GM03348 (cell line): ENCODE measurements at regions not wholly inside any gene's neighbourhood (a gene's known extent, or its start where the extent isn't known, plus 50 kb on each side); places are given as distances from the start of the nearest gene placed in this dataset.
"Not testable (repeated sequence)": the region's sequence is repeated elsewhere in the genome, so short reads cannot be mapped to it uniquely, and the experiment has no call there.

ENCODE experiments used
- DNase-seq: peaks from one replicate; pipeline ENCODE4 v3.0.0; 2012; ENCODE audit warnings: low spot score

DNA sequence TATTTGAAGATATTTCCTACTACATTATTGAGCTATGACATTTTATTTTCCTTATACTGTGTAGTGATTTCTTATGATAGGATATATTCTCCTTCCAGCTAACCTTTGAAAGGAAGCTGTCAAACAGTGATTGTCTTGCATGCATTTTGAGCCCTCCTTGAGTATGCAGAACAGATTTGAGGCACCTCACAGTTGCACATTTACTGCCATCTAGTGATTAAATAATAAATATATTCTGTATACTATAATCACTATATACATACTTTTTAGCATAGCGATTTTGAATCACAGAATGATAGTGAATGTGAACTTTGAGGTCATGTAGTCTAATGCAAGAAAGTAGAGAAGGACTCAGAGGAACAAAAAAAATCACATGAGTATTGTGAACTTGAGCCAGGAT is 268.4 kb upstream of the CDH19 start:
- DNase-seq, result no peak

DNA sequence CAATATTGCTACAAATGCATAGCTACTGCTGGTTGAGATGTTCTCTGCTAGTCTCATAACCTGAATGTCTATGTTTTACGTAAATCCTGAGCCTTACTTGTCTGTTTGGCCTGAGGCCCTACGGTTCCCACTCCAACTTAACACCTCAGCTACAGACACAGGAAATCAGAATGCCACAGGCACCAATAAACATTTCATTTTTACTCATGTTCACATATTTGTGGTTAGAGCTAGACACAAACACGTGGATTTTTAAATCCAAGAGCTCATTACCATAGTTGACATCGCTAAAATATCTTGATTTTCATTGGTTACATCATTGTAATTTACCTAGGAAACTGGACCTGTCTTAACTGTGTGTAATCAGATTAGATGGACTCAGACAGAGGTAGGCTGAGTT is 263.8 kb upstream of the CDH19 start:
- no peak for DNase-seq

DNA sequence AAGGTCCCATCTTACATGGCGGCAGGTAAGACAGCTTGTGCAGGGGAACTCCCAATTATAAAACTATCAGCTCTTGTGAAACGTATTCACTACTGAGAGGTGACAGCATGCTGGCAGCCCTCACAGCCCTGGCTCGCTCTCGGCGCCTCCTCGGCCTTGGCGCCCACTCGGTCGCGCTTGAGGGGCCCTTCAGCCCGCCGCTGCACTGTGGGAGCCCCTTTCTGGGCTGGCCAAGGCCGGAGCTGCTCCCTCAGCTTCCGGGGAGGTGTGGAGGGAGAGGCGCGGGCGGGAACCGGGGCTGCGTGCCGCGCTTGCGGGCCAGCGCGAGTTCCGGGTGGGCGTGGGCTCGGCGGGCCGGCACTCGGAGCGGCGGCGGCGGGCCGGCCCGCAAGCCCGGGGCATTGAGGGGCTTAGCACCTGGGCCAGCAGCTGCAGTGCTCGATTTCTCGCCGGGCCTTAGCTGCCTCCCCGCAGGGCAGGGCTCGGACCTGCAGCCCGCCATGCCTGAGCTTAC is 262.6 kb upstream of the CDH19 start:
- DNase-seq, result not testable (repeated sequence)

- DNase-seq, result no peak
Observed at GRCh38 chr18:66838340-66838987, 234.6 kb upstream of the CDH19 start.

GRCh38 chr18:66833646-66834045 is 229.8 kb upstream of the CDH19 start:
- DNase-seq, result no peak

- DNase-seq, result no peak
Observed at GRCh38 chr18:66826211-66826610, 222.3 kb upstream of the CDH19 start.

DNA sequence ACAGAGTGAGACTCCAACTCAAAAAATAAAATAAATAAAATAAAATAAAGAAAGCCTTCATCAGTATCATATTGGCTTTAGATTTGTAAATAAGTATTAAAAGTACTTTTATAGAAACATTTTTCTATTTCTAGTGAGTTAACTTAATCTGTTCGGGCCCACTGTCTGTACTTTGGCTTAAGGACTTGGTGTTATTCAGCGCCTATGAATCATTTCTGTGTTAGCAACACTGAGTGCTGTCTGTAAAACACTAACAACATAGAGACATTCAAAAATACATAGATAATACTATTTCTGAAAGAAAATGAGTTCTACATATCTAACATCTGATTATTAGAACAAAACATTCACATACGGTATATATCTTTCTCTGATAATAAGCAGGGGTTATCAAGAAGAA is 221.5 kb upstream of the CDH19 start:
- DNase-seq, result no peak

DNA sequence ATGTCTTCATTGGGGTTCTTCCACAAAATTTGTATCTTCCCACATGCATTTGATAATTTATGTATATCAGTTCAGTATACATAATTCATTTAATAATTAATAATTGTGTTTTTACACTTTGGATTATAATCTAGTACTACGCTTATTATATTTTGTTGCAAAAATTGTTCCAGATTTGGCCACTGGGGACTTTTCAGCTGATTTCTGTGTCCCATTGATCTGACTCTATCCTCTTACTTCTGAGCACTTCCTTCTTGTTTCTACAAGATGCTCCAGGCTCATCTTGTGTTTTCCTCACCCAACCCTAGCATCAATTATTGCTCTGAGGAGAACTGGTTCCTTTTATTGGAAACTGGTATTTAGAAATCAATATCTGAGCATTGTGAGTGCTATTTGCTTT is 215.3 kb upstream of the CDH19 start:
- no peak for DNase-seq

DNA sequence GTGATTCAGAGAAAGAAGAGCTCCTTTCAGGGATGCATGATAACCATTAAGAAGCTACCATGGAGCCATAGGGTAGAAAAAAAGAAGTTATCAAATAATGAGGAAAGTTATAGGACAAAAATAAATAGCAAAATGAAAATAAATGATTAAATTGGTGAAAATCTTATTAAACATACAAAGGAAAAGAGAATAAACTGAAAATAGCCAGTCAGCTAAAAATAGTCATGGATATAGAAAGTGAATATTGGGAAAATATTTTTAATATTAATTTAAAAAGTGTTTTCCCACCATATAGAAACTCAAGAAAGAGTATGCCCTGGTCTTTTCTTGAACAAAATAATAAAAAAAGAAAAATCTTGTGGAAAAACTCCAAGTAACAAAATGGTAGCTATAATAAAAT is 209.2 kb upstream of the CDH19 start:
- no peak for DNase-seq

- no peak for DNase-seq
Observed at GRCh38 chr18:66795051-66795450, 191.2 kb upstream of the CDH19 start.

DNA sequence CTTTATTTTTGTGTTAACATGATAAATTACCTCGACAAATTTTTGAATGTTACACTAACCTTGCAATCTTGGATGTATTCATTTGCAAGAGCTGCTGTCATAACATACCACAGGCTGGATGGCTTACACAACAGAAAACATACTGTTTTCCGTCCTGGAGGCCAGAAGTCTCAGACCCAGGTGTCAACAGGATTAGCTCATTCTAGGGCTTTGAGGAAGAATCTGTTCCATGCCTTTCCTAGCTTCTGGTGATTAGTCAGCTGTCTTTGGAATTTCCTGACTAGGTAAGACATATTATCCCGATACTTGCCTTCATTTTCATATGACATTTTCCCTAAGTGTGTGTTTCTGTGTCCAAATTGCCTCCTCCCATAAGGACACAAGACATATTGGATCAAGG is 188.6 kb upstream of the CDH19 start:
- DNase-seq, result no peak

DNA sequence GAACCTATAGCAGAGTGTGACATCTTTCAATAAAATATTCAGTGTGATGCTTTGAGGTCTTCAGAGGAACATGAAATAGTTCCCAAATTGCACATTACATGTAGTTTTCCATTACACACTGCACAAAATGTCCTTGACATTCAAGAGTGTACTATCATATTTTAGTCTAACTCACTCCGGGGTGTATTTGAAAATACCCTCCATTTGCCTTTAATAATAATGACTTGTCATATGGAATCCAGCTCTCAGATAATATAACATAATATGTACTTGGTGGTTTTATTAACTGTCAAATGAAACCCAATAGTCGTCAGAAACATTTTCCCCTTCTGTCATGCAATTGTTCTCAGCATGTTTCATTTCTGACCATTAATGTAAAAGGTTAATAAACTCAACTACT is 176.7 kb upstream of the CDH19 start:
- DNase-seq, result no peak

GRCh38 chr18:66778048-66778447 is 174.2 kb upstream of the CDH19 start:
- no peak for DNase-seq

- DNase-seq, result no peak
Observed at GRCh38 chr18:66769375-66769774, 165.5 kb upstream of the CDH19 start.

DNA sequence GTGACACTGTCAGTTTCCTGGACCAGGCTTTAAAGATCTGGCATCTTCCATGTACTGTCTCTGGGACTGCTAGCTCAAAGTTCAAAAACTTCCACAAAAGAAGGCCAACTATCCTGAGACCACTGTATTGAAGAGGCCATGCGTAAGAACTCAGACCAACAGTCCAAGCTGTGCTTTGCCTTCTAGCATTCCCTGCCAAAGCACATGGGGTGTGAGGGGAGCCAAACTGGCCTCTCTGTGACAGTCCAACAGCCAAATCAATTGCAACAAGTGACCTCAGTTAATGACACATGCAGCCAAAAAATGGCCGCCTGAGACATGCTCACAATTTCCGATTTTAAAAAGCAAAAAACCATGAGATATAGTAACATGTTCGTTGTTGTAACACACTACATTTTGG is 160.3 kb upstream of the CDH19 start:
- DNase-seq, result no peak

DNA sequence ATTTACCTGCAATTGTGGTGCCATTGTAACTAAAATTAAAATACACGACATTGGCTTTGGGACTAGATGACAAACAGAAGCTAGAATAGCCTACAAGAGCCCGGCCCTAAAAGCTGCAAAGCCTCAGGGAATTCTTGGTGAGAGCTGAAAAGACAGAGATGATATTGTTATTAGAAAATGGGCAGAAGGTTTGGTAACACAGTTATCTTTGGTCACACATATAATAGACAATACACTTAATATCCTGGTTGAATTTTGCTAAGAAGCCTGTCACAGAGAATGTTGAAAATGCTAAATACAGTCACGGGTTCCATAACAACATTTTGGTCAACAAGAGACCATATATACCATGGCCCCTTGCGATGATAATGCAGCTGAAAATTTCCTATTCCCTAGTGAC is 157.3 kb upstream of the CDH19 start:
- no peak for DNase-seq

DNA sequence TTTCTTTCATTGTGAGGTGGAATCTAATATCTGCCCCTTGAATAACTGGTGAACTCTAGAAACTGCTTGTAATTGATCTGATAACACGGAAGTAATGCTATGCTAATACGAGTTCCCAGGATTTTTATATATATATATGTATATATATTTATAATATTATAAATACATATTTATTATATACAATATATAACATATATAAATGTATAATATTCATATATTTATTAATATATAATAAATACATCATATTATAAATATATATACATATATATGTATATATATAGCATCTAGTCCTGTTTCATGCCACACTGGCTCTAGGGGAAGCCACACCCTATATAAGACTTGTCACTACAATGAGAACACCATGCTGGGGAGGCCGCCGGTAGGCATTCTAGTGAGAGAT is 156.7 kb upstream of the CDH19 start:
- DNase-seq, result no peak

DNA sequence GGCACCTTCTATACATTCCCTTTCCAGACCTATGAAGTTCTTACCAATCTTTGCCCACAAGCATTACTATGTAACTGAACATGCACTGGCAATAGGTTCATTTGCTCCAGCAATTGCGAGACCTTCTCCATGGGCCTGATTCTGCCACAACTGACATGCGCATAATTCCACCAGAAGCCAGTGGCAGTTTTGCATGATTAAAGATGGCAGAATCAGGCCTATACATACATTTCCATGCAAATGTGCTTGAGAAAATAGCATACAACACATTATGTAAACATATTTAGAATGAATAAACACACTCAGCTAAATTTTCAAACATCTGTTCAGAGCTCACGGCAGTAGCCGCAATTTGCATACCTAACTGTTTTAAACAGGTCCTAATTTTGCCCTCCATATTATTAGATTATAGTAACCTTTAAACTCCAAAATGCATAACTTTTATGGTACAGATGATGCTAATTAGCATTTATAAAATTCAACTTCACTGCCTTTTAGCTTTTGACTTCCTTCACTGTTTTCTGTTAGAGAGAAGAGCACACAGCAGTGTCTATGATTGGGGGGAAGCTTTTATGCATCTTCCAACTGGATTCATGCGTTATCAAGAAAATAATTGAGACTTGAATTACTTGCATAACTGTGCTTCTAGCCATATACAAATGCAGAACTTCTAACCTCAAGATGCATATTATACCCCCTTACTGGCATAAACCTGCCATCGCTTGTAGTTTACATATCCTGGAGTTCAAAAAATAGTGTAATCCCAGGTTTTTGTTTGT is 155.3 kb upstream of the CDH19 start:
- DNase-seq, result no peak

DNA sequence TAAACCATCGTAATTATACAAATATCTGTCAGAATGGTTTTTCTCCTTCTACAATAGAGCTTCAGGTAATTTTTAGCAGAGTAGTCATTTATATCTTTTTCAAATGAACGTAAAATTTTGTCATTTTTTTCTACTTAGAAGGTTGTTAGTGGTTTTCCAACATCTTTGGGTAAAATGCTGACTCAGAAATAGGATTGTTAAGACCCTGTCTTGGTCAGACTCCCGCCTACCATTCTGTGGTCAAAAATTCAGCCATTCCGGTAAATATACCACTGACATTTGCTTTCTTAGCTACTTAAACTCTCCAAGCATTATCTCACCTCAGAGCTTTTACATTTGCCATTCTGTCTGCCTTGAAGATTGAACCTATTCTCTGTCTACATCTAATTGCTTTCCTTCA is 154.1 kb upstream of the CDH19 start:
- DNase-seq, result no peak

DNA sequence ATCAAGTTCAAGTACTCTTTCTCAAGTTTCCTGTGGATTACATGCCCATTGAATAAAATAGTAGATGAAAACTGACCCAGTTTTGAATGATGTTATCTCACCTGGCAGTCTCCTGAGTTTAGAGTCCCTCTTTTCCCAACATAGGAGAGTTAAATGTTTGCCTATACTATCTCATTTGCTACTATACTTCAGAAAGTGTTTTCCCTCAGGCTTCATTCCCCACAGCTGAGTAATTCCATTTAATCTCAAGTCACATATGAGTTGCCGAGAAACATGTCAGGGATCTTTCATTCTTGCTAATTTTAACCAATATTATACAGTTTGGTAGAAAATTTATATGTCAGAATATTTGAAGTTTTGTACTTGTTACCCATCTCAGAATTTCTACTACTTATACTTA is 150.4 kb upstream of the CDH19 start:
- no peak for DNase-seq

DNA sequence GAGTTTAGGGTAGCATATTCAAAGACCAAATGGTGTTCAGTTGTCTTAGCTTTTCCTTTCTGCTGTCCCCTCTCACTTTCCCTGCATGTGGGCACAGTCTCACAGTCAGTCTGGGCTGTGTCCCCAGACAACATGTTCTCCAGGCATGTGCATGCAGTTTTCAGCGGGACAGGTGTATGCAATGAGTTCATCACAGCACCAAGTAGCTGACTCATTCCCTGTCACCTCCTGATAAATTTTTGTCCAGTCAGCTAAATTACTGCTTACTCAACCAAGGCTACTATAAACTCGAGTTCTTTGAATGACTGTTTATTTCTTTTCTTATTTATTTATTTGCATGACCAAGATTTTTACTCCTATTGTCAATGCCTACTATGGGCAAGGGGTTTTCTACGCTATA is 148.8 kb upstream of the CDH19 start:
- no peak for DNase-seq

DNA sequence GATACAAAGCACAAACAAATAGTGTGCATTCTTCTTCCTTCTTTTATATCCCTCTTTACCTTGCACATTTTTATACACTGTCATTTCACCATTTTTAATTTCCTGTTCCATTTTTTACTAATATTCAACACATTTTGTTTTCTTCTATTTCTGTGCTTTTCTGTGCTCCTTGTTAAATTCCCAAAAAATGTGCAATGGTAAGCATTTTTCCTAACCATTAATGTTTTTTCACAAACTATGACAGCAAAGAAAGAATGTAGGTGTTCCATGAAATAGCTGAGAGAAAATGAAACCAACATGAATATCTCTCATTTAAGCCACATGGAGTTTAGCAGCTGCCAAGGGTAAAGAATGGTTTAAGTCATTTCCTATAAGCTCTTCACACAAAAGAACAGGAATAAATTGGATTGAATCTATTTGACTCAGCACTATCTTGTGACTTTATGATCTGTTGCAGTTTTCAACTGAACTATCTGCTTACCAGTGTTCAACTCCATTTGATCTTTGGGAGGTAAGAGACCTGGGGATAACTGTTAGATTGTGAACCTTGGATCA is 145.7 kb upstream of the CDH19 start:
- no peak for DNase-seq

GRCh38 chr18:66749030-66749429 is 145.1 kb upstream of the CDH19 start:
- no peak for DNase-seq

- DNase-seq, result no peak
Observed at GRCh38 chr18:66742832-66743231, 138.9 kb upstream of the CDH19 start.
